ENCODE measurements at regions not wholly inside any gene's neighbourhood (a gene's known extent, or its start where the extent isn't known, plus 50 kb on each side); places are given as distances from the start of the nearest gene placed in this dataset.

DNA sequence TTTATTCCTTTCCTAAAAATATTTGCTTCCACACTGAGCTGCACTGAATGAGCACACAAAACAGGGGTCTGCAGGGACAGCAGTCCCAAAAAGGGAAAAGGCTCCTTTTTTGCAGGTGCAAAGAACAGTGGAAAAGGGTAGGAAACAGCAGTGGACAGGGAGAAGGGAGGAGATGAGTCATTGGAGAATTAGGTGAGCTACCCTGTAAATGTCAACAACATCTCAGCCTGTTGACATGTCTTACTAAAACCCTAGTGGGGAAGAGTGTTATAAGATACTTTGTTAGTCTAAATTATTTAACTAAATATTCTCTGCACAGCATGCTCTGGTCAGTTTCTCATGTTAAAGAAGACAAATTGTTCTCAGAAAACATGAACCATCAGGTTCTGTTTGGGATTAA lies 151.5 kb upstream of the FBXL4 start:
- no peak overlapping the region for H3K27ac Mint-ChIP-seq
- intact Hi-C loops (cut with micrococcal nuclease), result no loop called here
- Histone ChIP-seq H3K4me1 (ENCODE audit: insufficient read depth, low read length) (no peaks in the 10 kb centered on the region), H3K36me3 (ENCODE audit: insufficient read depth, low read length) (no peaks in the 10 kb centered on the region), H3K27ac (ENCODE audit: low read depth, low read length) (no peak overlapping the region), H3K27me3 (ENCODE audit: insufficient read depth, low read length) (no peaks in the 10 kb centered on the region), H3K9me3 (ENCODE audit: control insufficient read depth in 1 of 2, low read length in 2 of 2) (no peaks in the 10 kb centered on the region), H3K4me3 (ENCODE audit: low read length in 2 of 2) (no peak overlapping the region)
- H3K9me3 Mint-ChIP-seq, result no peaks in the 10 kb centered on the region
- no peaks in the 10 kb centered on the region for H3K36me3 Mint-ChIP-seq
- DNase-seq, result no peak
- no peak overlapping the region for H3K4me3 Mint-ChIP-seq
- peaks cover 15 to 18% of the 10 kb centered on the region in 2 donors for H3K27me3 Mint-ChIP-seq
- CTCF ChIA-PET (ENCODE audit: partially characterized antibody), result no interaction called here
- H3K4me1 Mint-ChIP-seq, result no peaks in the 10 kb centered on the region
- POLR2A ChIA-PET (ENCODE audit: partially characterized antibody), result no interaction called here

DNA sequence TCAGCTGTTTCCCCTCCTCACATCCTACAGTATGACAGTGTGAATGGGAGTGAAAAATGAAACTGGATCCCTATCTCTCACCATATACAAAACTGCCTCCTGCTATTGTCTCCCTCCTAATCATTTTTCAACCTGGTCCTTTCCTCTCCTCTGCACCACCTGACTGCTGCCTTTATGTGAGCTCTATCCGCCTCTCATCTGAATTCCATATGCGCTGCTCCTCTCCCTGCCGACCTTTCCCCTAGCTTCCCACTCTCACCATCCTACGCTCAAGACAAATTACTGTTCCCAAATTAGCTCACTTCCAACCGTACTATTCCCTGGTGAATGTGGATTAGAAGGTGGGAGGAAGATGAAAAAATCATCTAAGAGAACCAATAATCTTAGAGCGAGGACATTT lies 148.4 kb upstream of the FBXL4 start:
- Mint-ChIP-seq H3K27ac (no peak overlapping the region), H3K36me3 (no peaks in the 10 kb centered on the region), H3K4me1 (no peaks in the 10 kb centered on the region), H3K27me3 (peaks cover 19 to 27% of the 10 kb centered on the region in 2 donors), H3K9me3 (peaks cover 0 to 4% (median 0%) of the 10 kb centered on the region in 8 donors), H3K4me3 (no peak overlapping the region)
- POLR2A ChIA-PET (ENCODE audit: partially characterized antibody), result no interaction called here
- Histone ChIP-seq H3K27me3 (ENCODE audit: insufficient read depth, low read length) (no peaks in the 10 kb centered on the region), H3K27ac (ENCODE audit: low read depth, low read length) (no peak overlapping the region), H3K4me1 (ENCODE audit: insufficient read depth, low read length) (no peaks in the 10 kb centered on the region), H3K36me3 (ENCODE audit: insufficient read depth, low read length) (no peaks in the 10 kb centered on the region), H3K9me3 (ENCODE audit: control insufficient read depth in 1 of 2, low read length in 2 of 2) (no peaks in the 10 kb centered on the region), H3K4me3 (ENCODE audit: low read length in 2 of 2) (no peak overlapping the region)
- CTCF ChIA-PET (ENCODE audit: partially characterized antibody), result no interaction called here
- no peak for DNase-seq
- intact Hi-C loops (cut with micrococcal nuclease), result no loop called here

DNA sequence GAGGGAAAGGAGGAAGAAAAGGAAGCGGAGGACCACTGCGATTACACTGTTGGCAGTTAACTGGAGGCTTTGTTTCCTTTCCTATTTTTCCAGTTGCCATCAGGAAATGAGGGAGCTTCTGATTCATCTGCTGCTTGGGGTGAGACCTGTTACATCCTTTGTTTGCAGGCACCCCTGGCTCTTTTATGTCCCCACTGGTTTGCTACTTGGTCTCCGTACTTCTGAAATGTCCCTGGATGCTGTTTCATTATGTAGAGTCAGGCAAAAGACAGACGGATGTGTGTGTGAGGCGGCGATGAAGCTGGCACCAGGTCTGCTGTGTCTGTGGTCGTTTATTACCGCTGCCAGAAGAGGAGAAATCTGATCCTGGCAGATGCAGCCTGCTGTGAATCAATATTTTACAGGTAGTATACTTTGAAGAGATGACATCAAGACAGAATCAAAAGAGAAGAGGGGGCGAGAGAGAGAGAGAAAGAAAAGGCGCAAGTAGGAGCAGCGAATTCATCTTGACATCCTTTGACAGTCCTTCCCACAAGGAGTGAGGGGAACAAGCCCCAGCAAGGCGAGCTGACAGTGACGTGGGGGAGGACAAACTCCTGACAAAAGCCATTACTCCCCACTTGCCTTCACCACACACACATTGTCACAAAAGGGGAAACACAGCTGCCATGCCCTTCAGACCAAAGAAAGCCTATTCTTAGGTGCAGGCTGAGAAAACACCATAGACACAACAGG lies 145.9 kb upstream of the FBXL4 start:
- H3K4me1 Mint-ChIP-seq, result no peaks in the 10 kb centered on the region
- Histone ChIP-seq H3K27me3 (ENCODE audit: insufficient read depth, low read length) (no peaks in the 10 kb centered on the region), H3K36me3 (ENCODE audit: insufficient read depth, low read length) (no peaks in the 10 kb centered on the region), H3K9me3 (ENCODE audit: control insufficient read depth in 1 of 2, low read length in 2 of 2) (no peaks in the 10 kb centered on the region), H3K4me3 (ENCODE audit: low read length in 2 of 2) (no peak overlapping the region), H3K27ac (ENCODE audit: low read depth, low read length) (no peak overlapping the region), H3K4me1 (ENCODE audit: insufficient read depth, low read length) (no peaks in the 10 kb centered on the region)
- ChIA-PET CTCF (ENCODE audit: partially characterized antibody) (interaction anchor here (0.8 kb wide), 1 partner anchor 26 kb away, joined by 4 read pairs; no protein-coding TSS in a partner anchor), POLR2A (ENCODE audit: partially characterized antibody) (no interaction called here)
- intact Hi-C loops (cut with micrococcal nuclease), result no loop called here
- no peak overlapping the region for H3K27ac Mint-ChIP-seq
- DNase-seq, result no peak
- H3K27me3 Mint-ChIP-seq, result peaks cover 19 to 27% of the 10 kb centered on the region in 2 donors
- H3K36me3 Mint-ChIP-seq, result no peaks in the 10 kb centered on the region
- H3K4me3 Mint-ChIP-seq, result no peak overlapping the region
- peaks cover 0 to 4% (median 0%) of the 10 kb centered on the region in 8 donors for H3K9me3 Mint-ChIP-seq

DNA sequence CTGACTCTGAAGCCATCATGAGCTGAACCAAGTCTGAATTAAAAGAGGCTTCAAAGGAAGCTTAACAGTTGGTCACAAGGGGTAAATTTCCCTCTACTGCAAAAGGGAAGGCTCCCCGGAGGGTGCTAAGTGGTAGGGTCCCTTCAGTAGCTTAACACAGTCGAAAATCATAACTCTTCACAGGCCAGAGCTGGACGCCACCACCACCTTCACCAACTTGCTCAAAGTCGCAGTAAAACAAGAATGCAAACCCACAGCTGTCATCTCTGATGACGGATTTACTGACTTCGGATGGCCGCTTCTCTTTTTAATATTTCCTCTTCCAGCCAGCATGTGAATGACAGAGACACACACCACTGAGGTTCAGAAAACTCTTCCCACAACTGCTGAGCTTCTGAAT lies 144.7 kb upstream of the FBXL4 start:
- POLR2A ChIA-PET (ENCODE audit: partially characterized antibody), result no interaction called here

DNA sequence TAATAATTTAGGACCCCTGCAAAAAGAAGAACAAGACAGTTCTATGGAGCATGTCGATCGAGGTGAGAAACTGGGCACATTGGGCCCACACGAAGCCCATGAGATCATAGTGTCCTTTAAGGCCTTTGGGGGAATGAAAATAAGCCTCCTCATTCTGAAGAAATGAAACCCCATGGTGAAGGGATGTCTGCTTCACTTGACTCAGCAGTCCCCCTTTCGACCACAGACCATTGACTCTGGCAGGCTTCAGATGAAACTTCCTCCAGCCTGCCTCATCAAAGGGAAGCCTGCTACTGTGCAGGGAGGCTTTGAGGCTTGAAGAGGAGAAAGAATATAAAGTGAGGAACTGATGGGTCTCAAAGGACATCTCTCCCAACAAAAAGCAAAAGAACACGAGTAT lies 144.2 kb upstream of the FBXL4 start:
- DNase-seq, result no peak
- Mint-ChIP-seq H3K27me3 (peaks cover 19 to 27% of the 10 kb centered on the region in 2 donors), H3K4me3 (no peak overlapping the region), H3K9me3 (peaks cover 0 to 4% (median 0%) of the 10 kb centered on the region in 8 donors), H3K36me3 (no peaks in the 10 kb centered on the region), H3K27ac (no peak overlapping the region), H3K4me1 (no peaks in the 10 kb centered on the region)
- no peaks in the 10 kb centered on the region for H3K9me3 ChIP-seq (ENCODE audit: control insufficient read depth in 1 of 2, low read length in 2 of 2)
- intact Hi-C loops (cut with micrococcal nuclease), result no loop called here
- H3K4me3 ChIP-seq (ENCODE audit: low read length in 2 of 2), result no peak overlapping the region
- no peaks in the 10 kb centered on the region for H3K27me3 ChIP-seq (ENCODE audit: insufficient read depth, low read length)
- ChIA-PET CTCF (ENCODE audit: partially characterized antibody) (interaction anchor here (1.1 kb wide), 1 partner anchor 21 kb away, joined by 3 read pairs; no protein-coding TSS in a partner anchor), POLR2A (ENCODE audit: partially characterized antibody) (no interaction called here)
- H3K36me3 ChIP-seq (ENCODE audit: insufficient read depth, low read length), result no peaks in the 10 kb centered on the region
- H3K27ac ChIP-seq (ENCODE audit: low read depth, low read length), result no peak overlapping the region
- H3K4me1 ChIP-seq (ENCODE audit: insufficient read depth, low read length), result no peaks in the 10 kb centered on the region

More for the DNA sequence above, 144.7 kb upstream of the FBXL4 start:
- Histone ChIP-seq H3K9me3 (ENCODE audit: control insufficient read depth in 1 of 2, low read length in 2 of 2) (no peaks in the 10 kb centered on the region), H3K36me3 (ENCODE audit: insufficient read depth, low read length) (no peaks in the 10 kb centered on the region), H3K4me3 (ENCODE audit: low read length in 2 of 2) (no peak overlapping the region), H3K4me1 (ENCODE audit: insufficient read depth, low read length) (no peaks in the 10 kb centered on the region), H3K27me3 (ENCODE audit: insufficient read depth, low read length) (no peaks in the 10 kb centered on the region), H3K27ac (ENCODE audit: low read depth, low read length) (no peak overlapping the region)
- no peaks in the 10 kb centered on the region for H3K4me1 Mint-ChIP-seq
- no peak for DNase-seq
- CTCF ChIA-PET (ENCODE audit: partially characterized antibody), result interaction anchor here (0.8 to 1.1 kb wide), 2 partner anchors 20 to 27 kb away, joined by 3 to 4 read pairs; no protein-coding TSS in a partner anchor
- H3K27ac Mint-ChIP-seq, result no peak overlapping the region
- intact Hi-C loops (cut with micrococcal nuclease), result no loop called here
- no peaks in the 10 kb centered on the region for H3K36me3 Mint-ChIP-seq
- H3K9me3 Mint-ChIP-seq, result peaks cover 0 to 4% (median 0%) of the 10 kb centered on the region in 8 donors
- H3K27me3 Mint-ChIP-seq, result peaks cover 19 to 27% of the 10 kb centered on the region in 2 donors
- H3K4me3 Mint-ChIP-seq, result no peak overlapping the region

DNA sequence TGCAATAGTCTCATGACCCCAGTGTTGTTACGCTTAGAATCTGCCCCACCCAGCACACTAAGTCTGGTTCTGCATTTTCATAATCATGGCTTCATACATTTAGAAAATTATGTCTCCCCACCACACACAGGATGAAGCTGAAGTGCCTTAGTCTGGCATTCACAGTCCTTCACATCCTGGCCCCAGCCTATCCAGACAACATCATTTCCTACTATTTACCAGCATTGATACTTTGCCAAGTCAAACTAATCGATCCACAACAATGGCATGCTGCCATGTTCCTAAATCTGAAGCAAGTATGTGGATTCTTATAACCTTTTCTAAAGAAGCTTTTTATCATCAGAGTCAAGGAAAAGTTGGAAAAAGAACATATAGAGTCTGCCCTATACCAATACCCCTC lies 132.4 kb upstream of the FBXL4 start:
- Mint-ChIP-seq H3K27me3 (peaks cover 3 to 7% of the 10 kb centered on the region in 2 donors), H3K9me3 (no peaks in the 10 kb centered on the region), H3K4me3 (no peak overlapping the region), H3K36me3 (no peaks in the 10 kb centered on the region), H3K27ac (no peak overlapping the region), H3K4me1 (no peaks in the 10 kb centered on the region)
- Histone ChIP-seq H3K9me3 (ENCODE audit: control insufficient read depth in 1 of 2, low read length in 2 of 2) (no peaks in the 10 kb centered on the region), H3K36me3 (ENCODE audit: insufficient read depth, low read length) (no peaks in the 10 kb centered on the region), H3K4me3 (ENCODE audit: low read length in 2 of 2) (no peak overlapping the region), H3K4me1 (ENCODE audit: insufficient read depth, low read length) (no peaks in the 10 kb centered on the region), H3K27me3 (ENCODE audit: insufficient read depth, low read length) (no peaks in the 10 kb centered on the region), H3K27ac (ENCODE audit: low read depth, low read length) (no peak overlapping the region)
- no peak for DNase-seq
- intact Hi-C loops (cut with micrococcal nuclease), result no loop called here
- POLR2A ChIA-PET (ENCODE audit: partially characterized antibody), result no interaction called here
- CTCF ChIA-PET (ENCODE audit: partially characterized antibody), result no interaction called here

DNA sequence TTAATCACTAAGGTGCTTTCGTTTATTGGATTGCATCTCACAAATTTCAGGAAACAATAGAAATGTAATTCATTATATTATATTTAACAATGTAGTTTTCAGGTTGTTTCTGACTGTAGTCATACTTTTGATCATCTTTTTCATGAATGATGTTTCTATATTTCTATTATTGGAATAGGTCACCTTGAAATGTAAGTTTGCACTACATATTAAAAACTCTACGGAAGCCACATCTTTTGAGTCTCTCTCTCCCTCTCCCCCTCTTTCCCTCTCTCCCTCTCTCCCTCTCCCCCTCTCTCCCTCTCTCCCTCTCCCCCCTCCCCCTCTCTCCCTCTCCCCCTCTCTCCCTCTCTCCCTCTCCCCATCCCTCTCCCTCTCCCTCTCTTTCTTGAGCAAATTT lies 131.3 kb upstream of the FBXL4 start:
- peaks cover 8 to 9% of the 10 kb centered on the region in 2 donors for H3K27me3 Mint-ChIP-seq
- no peaks in the 10 kb centered on the region for H3K4me1 Mint-ChIP-seq

More for the DNA sequence above, 131.3 kb upstream of the FBXL4 start:
- ChIA-PET POLR2A (ENCODE audit: partially characterized antibody) (no interaction called here), CTCF (ENCODE audit: partially characterized antibody) (no interaction called here)
- no peak for DNase-seq
- Mint-ChIP-seq H3K27ac (no peak overlapping the region), H3K4me3 (no peak overlapping the region), H3K9me3 (no peaks in the 10 kb centered on the region), H3K36me3 (no peaks in the 10 kb centered on the region)
- Histone ChIP-seq H3K27me3 (ENCODE audit: insufficient read depth, low read length) (no peaks in the 10 kb centered on the region), H3K36me3 (ENCODE audit: insufficient read depth, low read length) (no peaks in the 10 kb centered on the region), H3K27ac (ENCODE audit: low read depth, low read length) (no peak overlapping the region), H3K4me3 (ENCODE audit: low read length in 2 of 2) (no peak overlapping the region), H3K9me3 (ENCODE audit: control insufficient read depth in 1 of 2, low read length in 2 of 2) (no peaks in the 10 kb centered on the region), H3K4me1 (ENCODE audit: insufficient read depth, low read length) (no peaks in the 10 kb centered on the region)
- intact Hi-C loops (cut with micrococcal nuclease), result no loop called here
